Gastrocnemius medialis (tissue), 4 donors: ENCODE measurements at regions not wholly inside any gene's neighbourhood (a gene's known extent, or its start where the extent isn't known, plus 50 kb on each side); places are given as distances from the start of the nearest gene placed in this dataset.

Source experiments
- ATAC-seq, 2 donors: fragments of 150-250 bp; one replicate each; pipeline ENCODE4 v1.9.1; 2016
- DNase-seq, 2 donors: peaks; one replicate each; pipeline ENCODE4 v3.0.0-alpha.2; 2019
- H3K27ac ChIP-seq, 4 donors: fragments of 200-600 bp; sonication (generic); 1 replicate in 1 of 4; 2 replicates in 3 of 4; pipeline ENCODE4 v1.5.1; 2016 to 2018; ENCODE audit warnings: mild to moderate bottlenecking in 2 of 4, moderate library complexity in 1 of 4
- H3K27me3 ChIP-seq, 3 donors: fragments of 200-600 bp; sonication (generic) in 2 of 3; 1 replicate in 1 of 3; 2 replicates in 2 of 3; pipeline versions ENCODE4 v1.5.1 to v1.6.0; 2016 to 2019; ENCODE audit warnings: mild to moderate bottlenecking in 1 of 3, moderate library complexity in 1 of 3
- H3K36me3 ChIP-seq, 2 donors: fragments of 200-600 bp; sonication (generic) in 1 of 2; one replicate each; pipeline ENCODE4 v1.5.1; 2017 to 2018
- H3K4me1 ChIP-seq, 2 donors: fragments of 200-600 bp; sonication (generic) in 1 of 2; one replicate each; pipeline ENCODE4 v1.5.1; 2016 to 2017; ENCODE audit warnings: mild to moderate bottlenecking in 2 of 2
- H3K4me3 ChIP-seq, 4 donors: fragments of 200-600 bp; sonication (generic) in 3 of 4; 1 replicate in 1 of 4; 2 replicates in 3 of 4; pipeline ENCODE4 v1.5.1; 2016 to 2019; ENCODE audit warnings: mild to moderate bottlenecking in 2 of 4
- H3K9me3 ChIP-seq, 3 donors: fragments of 200-600 bp; sonication (generic) in 2 of 3; 1 replicate in 1 of 3; 2 replicates in 2 of 3; pipeline ENCODE4 v1.5.1; 2016 to 2019
- POLR2A ChIP-seq, 2 donors: fragments of 450-650 bp; IDR thresholded peaks; one replicate each; pipeline ENCODE4 v1.6.1; 2017; ENCODE audit warnings: antibody characterized with exemption in 2 of 2, mild to moderate bottlenecking in 2 of 2, moderate library complexity in 2 of 2
- in situ Hi-C, 4 donors: fragments of 200-750 bp; cut with MboI; loops; one replicate each; pipeline versions ENCODE4 v1.15.0 to v1.8.0; 2017; ENCODE audit warnings: low sequenced_read_pairs in 4 of 4
- intact Hi-C: fragments of 100-400 bp; cut with DNase I; formaldehyde crosslinking; loops from one replicate; pipeline ENCODE4 v1.15.1; 2023; ENCODE audit warnings: low total_unique reads
- TF ChIP-seq, protein P1 (sequence below), 5 experiments: fragments of 450-650 bp in 3 of 5; fragments of 200-600 bp in 2 of 5; sonication (generic) in 2 of 5; IDR thresholded peaks in 4 of 5; conservative IDR thresholded peaks in 1 of 5; 1 replicate in 4 of 5; 2 replicates in 1 of 5; pipeline ENCODE4 v1.5.1; 2016 to 2019; ENCODE audit warnings: antibody characterized with exemption in 5 of 5, mild to moderate bottlenecking in 3 of 5, moderate library complexity in 3 of 5

DNA sequence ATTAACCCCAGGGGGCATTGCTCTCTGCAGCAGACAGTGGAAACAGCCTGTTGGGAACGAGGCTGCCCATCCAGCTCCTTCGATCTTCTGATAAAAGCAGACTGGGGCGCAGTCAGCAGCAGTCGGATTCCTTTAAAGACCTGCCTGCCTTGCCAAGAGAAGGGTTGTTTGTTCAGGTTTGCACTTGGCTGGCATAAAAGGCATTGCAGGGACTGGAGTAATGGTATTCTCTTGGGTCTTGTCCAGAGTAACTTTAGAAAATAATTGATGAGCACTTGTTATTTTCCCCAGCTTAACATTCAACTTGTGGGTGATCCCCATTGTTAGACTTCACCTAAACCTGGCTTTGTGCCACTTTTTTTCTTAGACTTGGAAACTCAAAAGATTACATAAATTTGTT, 67.3 kb upstream of the SLC10A2 start:
- Histone ChIP-seq H3K27me3 (no peaks in the 10 kb centered on the region), H3K9me3 (no peaks in the 10 kb centered on the region), H3K4me1 (no peaks in the 10 kb centered on the region), H3K27ac (no peak overlapping the region), H3K36me3 (no peaks in the 10 kb centered on the region), H3K4me3 (no peak overlapping the region)
- ATAC-seq (no peak), DNase-seq (no peak)
- TF ChIP-seq, protein P1, sequence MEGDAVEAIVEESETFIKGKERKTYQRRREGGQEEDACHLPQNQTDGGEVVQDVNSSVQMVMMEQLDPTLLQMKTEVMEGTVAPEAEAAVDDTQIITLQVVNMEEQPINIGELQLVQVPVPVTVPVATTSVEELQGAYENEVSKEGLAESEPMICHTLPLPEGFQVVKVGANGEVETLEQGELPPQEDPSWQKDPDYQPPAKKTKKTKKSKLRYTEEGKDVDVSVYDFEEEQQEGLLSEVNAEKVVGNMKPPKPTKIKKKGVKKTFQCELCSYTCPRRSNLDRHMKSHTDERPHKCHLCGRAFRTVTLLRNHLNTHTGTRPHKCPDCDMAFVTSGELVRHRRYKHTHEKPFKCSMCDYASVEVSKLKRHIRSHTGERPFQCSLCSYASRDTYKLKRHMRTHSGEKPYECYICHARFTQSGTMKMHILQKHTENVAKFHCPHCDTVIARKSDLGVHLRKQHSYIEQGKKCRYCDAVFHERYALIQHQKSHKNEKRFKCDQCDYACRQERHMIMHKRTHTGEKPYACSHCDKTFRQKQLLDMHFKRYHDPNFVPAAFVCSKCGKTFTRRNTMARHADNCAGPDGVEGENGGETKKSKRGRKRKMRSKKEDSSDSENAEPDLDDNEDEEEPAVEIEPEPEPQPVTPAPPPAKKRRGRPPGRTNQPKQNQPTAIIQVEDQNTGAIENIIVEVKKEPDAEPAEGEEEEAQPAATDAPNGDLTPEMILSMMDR (IDR thresholded peaks at IDR 0.05 in 4 of 5, conservative IDR thresholded peaks at IDR 0.05 in 1 of 5) = no peak
- TF ChIP-seq POLR2A (IDR thresholded peaks at IDR 0.05) = no peak
- intact Hi-C loops = no loop called here
- in situ Hi-C loops = loop anchor here in 1 of 4 donors (25.0 kb wide), 1 partner anchor 221 kb away; no protein-coding TSS in a partner anchor

DNA sequence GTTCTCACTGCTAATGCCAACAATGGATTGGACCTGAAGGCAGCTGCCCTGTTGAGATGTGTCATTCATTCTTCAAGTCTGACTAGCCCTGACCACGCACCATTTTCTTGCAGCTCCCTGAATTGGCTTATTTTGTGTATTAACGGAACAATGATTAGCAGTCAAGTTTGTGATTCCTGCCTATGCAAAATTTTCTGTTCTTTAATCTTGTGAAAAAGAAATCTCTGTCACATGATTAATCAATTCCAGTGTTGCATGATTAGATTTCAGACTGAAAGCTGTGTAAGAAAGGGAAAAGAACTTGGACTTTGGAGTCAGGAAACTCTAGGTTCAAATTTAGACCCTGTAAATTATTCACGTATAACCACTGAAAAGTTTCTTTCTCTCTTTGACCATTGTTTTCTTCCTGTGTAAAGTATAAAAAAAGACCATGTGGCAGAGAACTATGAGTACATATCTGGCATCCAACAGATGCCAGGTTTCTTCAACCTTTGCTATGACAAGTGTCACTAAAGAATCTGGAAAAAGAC, 64.5 kb upstream of the SLC10A2 start:
- in situ Hi-C loops = loop anchor here in 1 of 4 donors (25.0 kb wide), 1 partner anchor 218 kb away; no protein-coding TSS in a partner anchor
- ATAC-seq = no peak
- H3K36me3 ChIP-seq = no peaks in the 10 kb centered on the region
- no peak overlapping the region for H3K4me3 ChIP-seq
- H3K4me1 ChIP-seq = no peaks in the 10 kb centered on the region
- H3K27me3 ChIP-seq = no peaks in the 10 kb centered on the region
- no peaks in the 10 kb centered on the region for H3K9me3 ChIP-seq
- TF ChIP-seq, protein P1 (IDR thresholded peaks at IDR 0.05 in 4 of 5, conservative IDR thresholded peaks at IDR 0.05 in 1 of 5) = no peak
- TF ChIP-seq POLR2A (IDR thresholded peaks at IDR 0.05) = no peak
- no peak overlapping the region for H3K27ac ChIP-seq
- intact Hi-C loops = no loop called here
- DNase-seq = no peak

DNA sequence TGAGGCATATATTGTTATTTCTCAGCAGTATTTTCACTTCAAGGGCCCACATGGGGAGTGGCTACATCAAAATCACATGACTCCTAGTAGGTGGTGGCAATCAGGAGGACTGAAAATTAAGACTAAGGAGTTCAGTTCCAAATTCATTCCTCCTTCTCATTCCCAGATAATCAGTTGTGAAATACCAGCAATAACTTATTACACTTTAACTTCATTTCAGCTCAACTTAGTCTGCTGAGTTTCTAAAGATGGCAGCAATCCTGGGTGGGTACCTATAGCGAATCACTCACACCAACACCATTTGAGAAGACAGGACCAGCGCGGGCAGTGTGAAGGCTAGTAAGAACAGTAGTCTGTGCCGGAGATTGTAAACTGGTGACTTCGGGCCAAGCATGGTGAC, 63.9 kb upstream of the SLC10A2 start:
- H3K9me3 ChIP-seq = no peaks in the 10 kb centered on the region
- DNase-seq (no peak), ATAC-seq (no peak)
- H3K27me3 ChIP-seq = no peaks in the 10 kb centered on the region
- H3K27ac ChIP-seq = no peak overlapping the region
- TF ChIP-seq POLR2A (IDR thresholded peaks at IDR 0.05) = no peak
- TF ChIP-seq, protein P1 (IDR thresholded peaks at IDR 0.05 in 4 of 5, conservative IDR thresholded peaks at IDR 0.05 in 1 of 5) = no peak
- in situ Hi-C loops (loop anchor here in 1 of 4 donors (25.0 kb wide), 1 partner anchor 218 kb away; no protein-coding TSS in a partner anchor), intact Hi-C loops (no loop called here)
- H3K4me1 ChIP-seq = no peaks in the 10 kb centered on the region
- no peaks in the 10 kb centered on the region for H3K36me3 ChIP-seq
- no peak overlapping the region for H3K4me3 ChIP-seq
